Panc1 (cell line): ENCODE measurements at regions not wholly inside any gene's neighbourhood (a gene's known extent, or its start where the extent isn't known, plus 50 kb on each side); places are given as distances from the start of the nearest gene placed in this dataset.

Experiments
- CTCF ChIP-seq: fragments of 450-650 bp; IDR thresholded peaks from 2 replicates; pipeline ENCODE4 v1.5.1; 2017; ENCODE audit warnings: mild to moderate bottlenecking
- POLR2AphosphoS5 ChIP-seq: IDR thresholded peaks from 2 replicates; pipeline ENCODE4 v1.6.1; 2012; ENCODE audit warnings: mild to moderate bottlenecking, low read depth, low read length, moderate library complexity
- REST ChIP-seq, 2 experiments: IDR thresholded peaks; 2 replicates each; pipeline ENCODE4 v1.6.1; 2011 to 2012; ENCODE audit warnings: low read depth in 2 of 2, control low read depth in 1 of 2, low read length in 1 of 2, mild to moderate bottlenecking in 1 of 2, moderate library complexity in 1 of 2; ENCODE audit not compliant: insufficient read depth in 1 of 2
- SIN3A ChIP-seq: IDR thresholded peaks from 2 replicates; pipeline ENCODE4 v1.6.1; 2012; ENCODE audit warnings: low read depth, mild to moderate bottlenecking, low read length, moderate library complexity, borderline replicate concordance; ENCODE audit not compliant: insufficient read depth
- TCF7L2 ChIP-seq: IDR thresholded peaks from 2 replicates; pipeline ENCODE4 v1.6.1; 2011; ENCODE audit warnings: mild to moderate bottlenecking, low read depth, low read length, inconsistent platforms

- TF ChIP-seq CTCF (no peak), REST (IDR thresholded peaks at IDR 0.05; ENCODE audit: insufficient read depth in 1 of 2, low read depth in 2 of 2, low read length in 1 of 2) (no peak), POLR2AphosphoS5 (no peak), TCF7L2 (no peak), SIN3A (no peak)
Observed at GRCh38 chrX:27136325-27136724, 326.8 kb downstream of the PPP4R3C start.
